ENCODE measurements at regions not wholly inside any gene's neighbourhood (a gene's known extent, or its start where the extent isn't known, plus 50 kb on each side); places are given as distances from the start of the nearest gene placed in this dataset.

- no peak for TF ChIP-seq CREB1 (IDR thresholded peaks at IDR 0.05; ENCODE audit: low read depth)
- TF ChIP-seq EGR1 (IDR thresholded peaks at IDR 0.05) = no peak
Measured at GRCh38 chr12:16472631-16473030, 125.2 kb downstream of the MGST1 start.

Data from Ishikawa (cell line).